ENCODE measurements at regions not wholly inside any gene's neighbourhood (a gene's known extent, or its start where the extent isn't known, plus 50 kb on each side); places are given as distances from the start of the nearest gene placed in this dataset.

- no peak for FAIRE-seq
- TF ChIP-seq CTCF (IDR thresholded peaks at IDR 0.05; ENCODE audit: insufficient read depth, low read length, severe bottlenecking), result no peak
Measured at GRCh38 chr9:87140142-87140541, 192.8 kb upstream of the GAS1 start.

DNA sequence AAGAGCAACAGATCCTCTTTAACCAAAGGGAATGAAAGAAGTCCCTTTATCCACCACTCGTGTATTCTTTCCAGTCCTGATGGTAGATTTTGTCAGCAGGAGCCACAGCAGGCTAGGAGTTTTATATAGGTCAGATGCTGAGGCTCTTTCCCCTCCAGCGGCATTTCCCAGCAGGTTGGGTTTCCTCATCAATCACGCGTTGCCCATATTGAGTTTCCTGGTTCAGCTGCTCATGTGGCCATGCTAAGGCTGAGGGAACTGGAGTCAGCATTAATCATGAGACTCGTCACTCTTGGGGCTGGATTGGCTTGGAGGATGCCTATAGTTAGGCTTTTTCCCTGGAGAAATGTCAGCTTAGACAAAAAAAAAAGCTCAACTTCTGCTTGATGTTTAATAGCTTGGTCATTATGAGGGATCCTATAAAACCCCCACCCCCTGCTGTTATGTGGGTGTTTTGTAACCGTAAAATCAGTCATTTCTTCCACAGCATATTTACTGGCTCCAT, 193.4 kb upstream of the GAS1 start:
- Histone ChIP-seq H3K4me3 (ENCODE audit: low read depth, low read length) (no peak overlapping the region), H3K27me3 (ENCODE audit: control insufficient read depth, insufficient read depth, low read length) (no peaks in the 10 kb centered on the region), H3K36me3 (ENCODE audit: control insufficient read depth, insufficient read depth, low read length) (no peaks in the 10 kb centered on the region)
- no peak for TF ChIP-seq CTCF (IDR thresholded peaks at IDR 0.05; ENCODE audit: insufficient read depth, low read length, severe bottlenecking)
- DNase-seq (ENCODE audit: low read depth) (no peak), FAIRE-seq (no peak)

More at GRCh38 chr9:87140142-87140541, 192.8 kb upstream of the GAS1 start:
- Histone ChIP-seq H3K36me3 (ENCODE audit: control insufficient read depth, insufficient read depth, low read length) (no peaks in the 10 kb centered on the region), H3K27me3 (ENCODE audit: control insufficient read depth, insufficient read depth, low read length) (no peaks in the 10 kb centered on the region), H3K4me3 (ENCODE audit: low read depth, low read length) (no peak overlapping the region)
- no peak for DNase-seq (ENCODE audit: low read depth)

- no peaks in the 10 kb centered on the region for H3K27me3 ChIP-seq (ENCODE audit: control insufficient read depth, insufficient read depth, low read length)
- no peak for TF ChIP-seq CTCF (IDR thresholded peaks at IDR 0.05; ENCODE audit: insufficient read depth, low read length, severe bottlenecking)
- H3K36me3 ChIP-seq (ENCODE audit: control insufficient read depth, insufficient read depth, low read length), result no peaks in the 10 kb centered on the region
- FAIRE-seq, result no peak
- no peak for DNase-seq (ENCODE audit: low read depth)
- no peak overlapping the region for H3K4me3 ChIP-seq (ENCODE audit: low read depth, low read length)
Measured at GRCh38 chr9:87141124-87141523, 193.8 kb upstream of the GAS1 start.

- TF ChIP-seq CTCF (IDR thresholded peaks at IDR 0.05; ENCODE audit: insufficient read depth, low read length, severe bottlenecking), result no peak
- Histone ChIP-seq H3K27me3 (ENCODE audit: control insufficient read depth, insufficient read depth, low read length) (peaks cover 1% of the 10 kb centered on the region), H3K4me3 (ENCODE audit: low read depth, low read length) (no peak overlapping the region), H3K36me3 (ENCODE audit: control insufficient read depth, insufficient read depth, low read length) (no peaks in the 10 kb centered on the region)
- DNase-seq (ENCODE audit: low read depth) (no peak), FAIRE-seq (no peak)
Measured at GRCh38 chr9:87146933-87147332, 199.6 kb upstream of the GAS1 start.

GRCh38 chr9:87147839-87148238, 200.5 kb upstream of the GAS1 start:
- FAIRE-seq (no peak), DNase-seq (ENCODE audit: low read depth) (no peak)
- H3K4me3 ChIP-seq (ENCODE audit: low read depth, low read length), result no peak overlapping the region
- TF ChIP-seq CTCF (IDR thresholded peaks at IDR 0.05; ENCODE audit: insufficient read depth, low read length, severe bottlenecking), result no peak
- peaks cover 1% of the 10 kb centered on the region for H3K27me3 ChIP-seq (ENCODE audit: control insufficient read depth, insufficient read depth, low read length)
- no peaks in the 10 kb centered on the region for H3K36me3 ChIP-seq (ENCODE audit: control insufficient read depth, insufficient read depth, low read length)
